Omental fat pad (tissue), 3 donors: ENCODE measurements at regions not wholly inside any gene's neighbourhood (a gene's known extent, or its start where the extent isn't known, plus 50 kb on each side); places are given as distances from the start of the nearest gene placed in this dataset.

Experiments used
- ATAC-seq: fragments of 150-250 bp; one replicate; pipeline ENCODE4 v1.9.1; 2016; ENCODE audit warnings: mild to moderate bottlenecking, moderate library complexity; ENCODE audit not compliant: low FRiP score
- DNase-seq: peaks from one replicate; pipeline ENCODE4 v3.0.0-alpha.2; 2019; ENCODE audit warnings: low spot score
- CTCF ChIP-seq, 3 donors: fragments of 450-650 bp; IDR thresholded peaks; one replicate each; pipeline ENCODE4 v1.5.1; 2016 to 2017; ENCODE audit warnings: antibody characterized with exemption in 3 of 3, mild to moderate bottlenecking in 3 of 3, moderate library complexity in 2 of 3

GRCh38 chr4:64857815-64858214 lies 448.6 kb upstream of the TECRL start:
- ATAC-seq (no peak), DNase-seq (no peak)
- TF ChIP-seq CTCF (IDR thresholded peaks at IDR 0.05) = no peak

- DNase-seq (no peak), ATAC-seq (no peak)
- TF ChIP-seq CTCF (IDR thresholded peaks at IDR 0.05) = no peak
Observed at GRCh38 chr4:64857198-64857597, 447.9 kb upstream of the TECRL start.

GRCh38 chr4:64846417-64846816 lies 437.2 kb upstream of the TECRL start:
- no peak for DNase-seq
- no peak for ATAC-seq
- TF ChIP-seq CTCF (IDR thresholded peaks at IDR 0.05) = no peak

GRCh38 chr4:64829749-64830148 lies 420.5 kb upstream of the TECRL start:
- DNase-seq (no peak), ATAC-seq (no peak)
- no peak for TF ChIP-seq CTCF (IDR thresholded peaks at IDR 0.05)

- DNase-seq = no peak
- ATAC-seq = no peak
- TF ChIP-seq CTCF (IDR thresholded peaks at IDR 0.05) = no peak
Observed at GRCh38 chr4:64824591-64824990, 415.3 kb upstream of the TECRL start.

GRCh38 chr4:64822405-64822804 lies 413.2 kb upstream of the TECRL start:
- no peak for ATAC-seq
- no peak for TF ChIP-seq CTCF (IDR thresholded peaks at IDR 0.05)
- DNase-seq = no peak

GRCh38 chr4:64821219-64821976 lies 412.1 kb upstream of the TECRL start:
- no peak for DNase-seq
- no peak for ATAC-seq
- no peak for TF ChIP-seq CTCF (IDR thresholded peaks at IDR 0.05)
